ELR (cell line): ENCODE measurements at regions not wholly inside any gene's neighbourhood (a gene's known extent, or its start where the extent isn't known, plus 50 kb on each side); places are given as distances from the start of the nearest gene placed in this dataset.
"Not testable (repeated sequence)": the region's sequence is repeated elsewhere in the genome, so short reads cannot be mapped to it uniquely, and the experiment has no call there.

Source experiments
- DNase-seq: peaks from one replicate; pipeline ENCODE4 v3.0.0-alpha.2; 2015; ENCODE audit warnings: low read depth

DNA sequence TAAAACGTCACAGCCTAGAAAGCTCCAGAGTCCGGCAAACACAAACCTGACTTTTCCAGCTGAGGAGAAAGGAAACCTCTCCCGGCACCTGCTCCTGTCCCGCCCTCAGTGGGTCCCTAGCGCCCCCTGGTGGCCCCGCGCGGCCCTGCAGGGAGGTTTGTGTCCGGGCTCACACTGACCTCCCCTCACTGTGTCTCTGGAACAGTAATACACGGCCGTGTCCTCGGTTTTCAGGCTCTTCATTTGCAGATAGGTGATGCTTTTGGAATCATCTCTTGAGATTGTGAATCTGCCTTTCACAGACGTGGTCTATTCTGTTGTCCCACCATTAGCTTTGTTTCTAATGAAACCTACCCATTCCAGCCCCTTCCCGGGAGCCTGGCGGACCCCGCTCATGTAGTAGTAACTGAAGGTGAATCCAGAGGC, 731.2 kb downstream of the TMEM121 start:
- peak; percentile 3 for DNase-seq

GRCh38 chr14:106268013-106268727, 741.8 kb downstream of the TMEM121 start:
- DNase-seq, result no peak

DNA sequence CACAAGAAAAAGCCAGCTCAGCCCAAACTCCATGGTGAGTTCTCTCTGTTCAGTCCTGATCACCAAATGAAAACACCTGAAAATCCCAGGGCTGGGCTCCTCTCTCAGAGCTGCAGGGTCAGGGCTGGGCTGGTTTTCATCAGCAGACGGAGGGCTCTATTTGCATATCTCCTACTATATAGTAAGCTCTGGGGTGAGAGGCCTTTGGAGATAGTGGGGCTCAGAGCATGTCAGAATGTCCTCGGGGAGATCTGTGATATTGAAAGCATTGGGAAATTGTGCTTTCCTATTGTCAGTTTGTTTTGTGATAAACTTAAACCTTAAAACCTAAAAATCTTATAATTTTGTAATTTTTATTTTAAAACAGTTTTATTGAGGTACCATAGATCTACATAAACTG, 742.6 kb downstream of the TMEM121 start:
- no peak for DNase-seq

DNA sequence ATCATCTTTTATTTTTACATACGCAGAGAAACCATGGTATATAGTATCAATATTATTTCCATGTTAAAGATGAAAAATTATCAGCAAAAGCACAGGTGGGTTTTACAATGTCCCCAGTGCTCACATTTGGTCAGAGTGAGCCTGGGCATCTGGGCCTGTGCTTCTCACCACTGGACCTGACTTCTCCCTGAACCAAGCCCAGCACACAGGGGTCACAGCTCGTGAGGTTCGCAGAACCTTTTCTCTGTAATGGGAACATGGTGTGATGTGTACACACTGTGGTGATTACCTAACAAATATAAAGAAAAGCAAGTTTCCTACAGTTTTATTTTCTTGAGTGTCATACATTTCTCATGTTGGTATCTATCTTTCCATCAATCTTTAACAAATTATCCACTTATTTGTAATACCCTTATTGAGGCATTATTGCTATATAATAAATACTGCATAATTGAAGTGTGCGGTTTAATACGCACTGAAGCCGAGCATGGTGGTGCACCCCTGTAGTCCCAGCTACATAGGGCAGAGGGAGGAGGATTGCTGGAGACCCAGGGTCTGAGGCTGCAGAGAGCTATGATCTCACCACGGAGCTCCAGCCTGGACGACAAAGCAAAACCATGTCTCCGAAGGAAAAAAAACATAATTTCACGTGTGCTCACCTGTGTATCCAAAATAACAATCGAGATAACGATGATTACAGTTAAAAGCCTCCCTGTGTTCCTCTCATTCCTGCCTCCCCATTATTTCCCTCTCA, 743.2 kb downstream of the TMEM121 start:
- DNase-seq, result no peak

DNA sequence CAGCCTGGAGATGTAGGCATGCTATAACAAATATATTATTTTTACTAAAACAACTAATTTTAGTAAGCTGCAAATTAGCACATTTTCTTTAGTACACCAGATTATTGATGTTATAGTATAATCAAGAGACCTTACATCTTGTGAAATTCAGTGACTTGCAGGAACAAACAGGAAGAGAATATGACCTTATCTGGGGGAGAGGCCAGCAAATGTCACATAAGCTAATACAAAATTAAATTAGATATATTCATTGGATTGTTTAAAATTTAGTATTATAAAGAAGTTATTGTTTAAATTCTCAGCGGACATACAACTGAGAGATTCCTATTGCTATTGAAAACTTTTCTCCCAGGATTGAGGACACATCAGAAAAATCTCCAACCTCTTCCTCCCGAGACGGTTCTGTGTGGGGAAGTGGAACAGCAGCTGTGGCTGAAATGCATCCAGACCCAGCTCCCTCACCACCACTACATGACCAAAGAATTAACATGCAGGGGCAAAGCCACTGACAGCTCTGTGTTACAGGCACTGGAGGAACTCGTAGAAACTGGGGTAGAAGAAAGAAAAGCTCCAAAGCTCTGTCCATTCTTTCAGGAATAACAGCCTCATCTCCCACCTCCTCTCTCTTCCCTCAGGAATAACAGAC, 744.2 kb downstream of the TMEM121 start:
- DNase-seq, result not testable (repeated sequence)

- DNase-seq, result no peak
These were observed 750.2 kb downstream of the TMEM121 start for GRCh38 chr14:106276326-106277267.

GRCh38 chr14:106277503-106277902, 751.1 kb downstream of the TMEM121 start:
- no peak for DNase-seq

DNA sequence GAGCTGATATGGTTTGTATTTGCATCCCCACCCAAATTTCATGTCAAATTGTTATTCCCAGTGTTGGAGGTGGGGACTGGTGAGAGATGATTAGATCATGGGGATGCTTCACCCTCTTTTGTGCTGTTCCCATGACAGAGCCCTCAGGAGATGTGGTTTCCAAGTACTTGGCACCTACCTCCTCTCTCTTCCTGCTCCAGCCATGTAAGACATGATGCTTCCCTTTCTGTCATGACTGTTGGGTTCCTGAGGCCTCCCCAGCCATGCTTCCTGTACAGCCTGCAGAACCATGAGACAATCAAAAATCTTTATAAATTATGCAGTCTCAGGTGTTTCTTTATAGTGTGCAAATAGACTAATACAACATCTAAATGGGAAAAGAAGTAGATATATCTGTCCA, 754.5 kb downstream of the TMEM121 start:
- DNase-seq, result no peak

DNA sequence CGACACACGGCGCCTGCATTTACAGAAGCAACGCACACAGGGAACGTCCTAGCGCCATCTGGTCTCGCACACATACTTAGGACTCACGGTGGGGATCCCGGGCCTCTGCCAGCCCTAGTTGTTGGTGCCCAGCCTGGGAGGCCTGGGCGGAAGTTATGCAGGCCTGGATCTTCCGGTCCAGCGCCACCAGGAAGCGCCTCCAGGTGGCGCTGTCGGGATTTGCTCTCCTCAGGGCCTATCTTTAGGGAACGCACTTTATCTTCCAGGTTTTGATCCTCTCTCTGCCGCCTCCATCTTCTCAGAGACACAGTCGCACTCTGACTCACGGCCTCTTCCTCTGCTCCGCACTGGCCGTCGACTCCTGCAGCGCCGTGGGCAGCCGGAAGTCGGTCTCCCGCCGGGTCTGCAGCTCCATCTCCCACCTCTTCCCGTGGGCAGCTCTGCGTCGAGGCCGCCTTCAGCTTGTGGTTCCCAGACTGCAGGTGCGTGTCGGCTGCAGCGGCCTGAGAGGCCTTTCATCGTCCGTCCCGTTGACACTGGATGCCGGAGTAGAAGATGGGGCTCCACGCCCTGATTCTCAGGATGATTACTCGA, 760.4 kb downstream of the TMEM121 start:
- no peak for DNase-seq

DNA sequence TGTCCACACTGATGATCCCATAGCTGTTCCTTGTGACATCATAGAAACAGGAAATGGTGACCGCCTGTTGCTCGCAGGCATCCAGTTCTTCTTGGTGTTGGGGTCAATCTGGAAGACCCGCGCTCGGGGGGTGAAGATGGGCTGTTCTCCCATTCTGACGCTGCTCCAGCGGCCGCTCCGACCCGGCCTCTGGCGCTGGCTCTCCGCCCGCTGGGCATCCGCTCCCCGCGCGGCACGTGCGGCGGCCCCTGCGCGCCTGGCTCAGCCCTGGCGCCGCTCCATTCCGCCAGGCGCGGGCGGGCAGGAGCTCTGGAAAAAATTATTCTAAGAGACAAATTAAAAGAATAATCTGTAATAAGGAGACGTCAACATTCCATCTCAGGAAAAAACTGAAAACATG, 761.1 kb downstream of the TMEM121 start:
- no peak for DNase-seq

DNA sequence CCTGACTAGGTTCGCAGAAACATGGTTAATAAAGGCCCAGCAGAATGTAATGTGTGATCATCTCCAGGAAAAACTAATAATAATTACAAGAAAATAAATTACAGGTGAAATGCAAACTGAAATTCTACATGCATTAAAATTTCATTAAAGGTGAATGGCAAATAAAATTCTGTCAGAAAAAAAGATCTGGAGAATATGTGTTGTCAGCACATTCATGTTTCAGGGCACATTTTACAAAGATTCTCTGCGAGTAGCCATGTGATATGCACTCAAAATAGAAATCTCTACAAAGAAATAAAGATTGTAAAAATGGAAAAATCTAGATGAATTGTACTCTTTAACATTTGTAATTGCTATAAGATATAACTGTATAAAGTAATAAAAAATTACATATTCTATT, 765.2 kb downstream of the TMEM121 start:
- no peak for DNase-seq

DNA sequence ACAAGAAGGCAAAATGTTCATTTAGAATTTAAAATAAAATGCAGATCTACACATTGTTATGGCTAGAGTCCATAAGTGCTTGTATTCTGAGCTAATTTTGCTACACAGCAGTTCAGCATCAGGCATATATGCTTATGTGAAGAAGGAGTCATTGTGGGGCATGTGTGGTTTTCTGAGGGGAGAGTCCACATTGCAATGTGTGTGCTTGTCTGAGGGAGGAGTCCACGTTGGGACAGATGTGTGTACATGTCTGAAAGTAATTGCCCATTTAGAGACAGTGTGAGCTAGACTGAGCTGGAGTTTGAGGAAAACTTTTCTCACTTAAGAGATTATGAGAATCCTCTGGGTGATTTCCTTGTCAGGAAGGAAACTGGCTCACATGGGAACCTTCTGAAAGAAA, 767.9 kb downstream of the TMEM121 start:
- no peak for DNase-seq

DNA sequence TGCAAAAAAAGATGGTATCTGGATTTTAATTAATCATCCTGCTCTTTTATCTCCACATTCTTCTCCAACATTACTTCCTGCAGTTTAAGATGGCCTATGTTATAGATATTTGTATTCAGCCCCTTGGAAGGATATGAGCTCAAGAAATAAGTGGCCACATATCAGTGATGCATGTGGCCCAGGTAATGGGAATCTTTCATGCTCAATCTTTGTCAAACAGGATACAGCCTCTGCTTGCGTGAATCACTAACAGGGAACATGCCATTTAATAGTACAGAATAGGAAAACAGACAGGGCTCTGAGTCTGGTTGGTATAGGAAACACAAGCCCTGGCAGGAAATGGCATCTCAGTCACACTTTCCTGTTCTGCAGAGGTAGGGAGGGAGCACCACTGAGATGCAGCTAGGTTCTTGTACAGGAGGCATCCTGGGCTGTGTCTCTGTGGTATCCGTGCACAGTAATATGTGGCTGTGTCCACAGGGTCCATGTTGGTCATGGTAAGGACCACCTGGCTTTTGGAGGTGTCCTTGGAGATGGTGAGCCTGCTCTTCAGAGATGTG, 774.6 kb downstream of the TMEM121 start:
- not testable (repeated sequence) for DNase-seq

DNA sequence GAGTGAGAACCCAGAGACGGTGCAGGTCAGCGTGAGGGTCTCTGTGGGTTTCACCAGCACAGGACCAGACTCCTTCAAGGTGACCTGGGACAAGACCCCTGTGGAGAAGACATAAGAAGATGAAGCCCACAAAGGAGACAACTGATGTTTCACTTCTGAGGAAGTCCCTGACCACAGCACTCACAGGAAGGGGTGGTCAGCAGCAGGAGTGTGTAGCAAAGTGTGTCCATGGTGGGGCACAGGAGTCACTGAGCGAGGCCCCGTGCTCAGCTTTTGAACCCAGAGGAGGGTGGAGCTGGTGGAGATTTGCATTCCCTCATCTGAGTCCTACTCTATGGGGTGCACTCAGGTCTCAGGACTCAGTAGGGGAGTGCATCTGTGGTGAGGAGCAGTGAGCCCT, 775.2 kb downstream of the TMEM121 start:
- not testable (repeated sequence) for DNase-seq

- DNase-seq, result no peak
These were observed 776.3 kb downstream of the TMEM121 start for GRCh38 chr14:106302661-106303060.

DNA sequence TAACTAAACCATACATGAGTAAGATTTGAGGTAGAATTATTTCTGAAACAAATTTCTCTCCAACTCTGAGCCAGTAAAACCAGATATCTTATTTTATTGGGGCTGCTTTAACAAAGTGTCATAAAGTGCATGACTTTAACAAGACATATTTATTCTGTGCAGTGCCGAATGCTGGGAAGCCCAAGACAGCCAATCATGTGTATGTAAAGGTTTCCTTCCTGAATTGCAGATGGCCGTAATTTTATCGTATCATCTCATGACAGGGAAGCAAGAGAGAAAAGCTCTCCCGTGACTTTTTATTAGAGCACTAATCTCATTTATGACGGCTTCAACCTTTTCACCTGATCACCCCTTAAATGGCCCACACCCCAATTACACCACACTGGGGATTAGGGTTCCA, 777.9 kb downstream of the TMEM121 start:
- no peak for DNase-seq

- peak; percentile 32 for DNase-seq
These were observed 782.5 kb downstream of the TMEM121 start for GRCh38 chr14:106308839-106309389.

GRCh38 chr14:106309423-106309822, 783.0 kb downstream of the TMEM121 start:
- DNase-seq, result no peak

GRCh38 chr14:106315436-106315835, 789.1 kb downstream of the TMEM121 start:
- DNase-seq, result no peak

DNA sequence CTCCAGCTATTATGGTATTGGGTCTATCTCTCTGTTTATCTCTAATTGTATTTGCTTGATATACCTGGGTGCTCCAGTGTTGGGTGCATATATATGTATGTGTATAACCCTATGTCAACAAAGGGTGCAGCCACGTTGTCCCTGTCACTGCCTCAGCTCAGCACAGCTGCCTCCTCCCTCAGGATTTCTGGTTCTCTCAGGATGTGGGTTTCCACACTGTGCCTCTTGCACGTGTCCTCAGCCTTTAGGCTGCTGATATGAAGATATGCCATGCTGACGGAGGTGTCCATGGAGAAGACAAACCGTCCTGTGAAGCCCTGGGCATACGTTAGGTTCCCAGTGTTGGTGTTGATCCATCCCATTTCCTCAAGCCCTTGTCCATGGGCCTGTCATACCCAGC, 791.2 kb downstream of the TMEM121 start:
- DNase-seq, result no peak

DNA sequence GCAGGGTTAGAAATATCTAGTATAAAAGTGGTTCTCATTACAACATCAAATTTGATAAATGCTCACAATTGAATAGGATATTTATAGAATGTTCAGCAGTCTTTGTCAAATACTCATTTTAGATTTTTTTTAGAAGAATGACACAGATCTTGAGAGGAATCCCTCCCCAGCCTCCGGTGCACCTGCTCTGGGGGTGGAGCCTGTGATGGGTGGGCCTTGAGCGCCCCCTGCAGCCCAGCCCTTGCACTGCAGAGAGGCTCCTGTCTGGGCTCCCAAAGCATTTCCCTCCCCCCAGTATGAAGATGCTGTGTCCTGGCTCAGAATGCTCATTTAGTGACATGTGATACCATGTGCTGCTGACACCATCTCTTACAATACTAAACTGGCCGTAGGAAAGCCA, 792.3 kb downstream of the TMEM121 start:
- no peak for DNase-seq
